ENCODE measurements at regions not wholly inside any gene's neighbourhood (a gene's known extent, or its start where the extent isn't known, plus 50 kb on each side); places are given as distances from the start of the nearest gene placed in this dataset.
"Not testable (repeated sequence)": the region's sequence is repeated elsewhere in the genome, so short reads cannot be mapped to it uniquely, and the experiment has no call there.

- no peak for DNase-seq (ENCODE audit: low spot score)
- Histone ChIP-seq H3K4me1 (no peaks in the 10 kb centered on the region), H3K27ac (no peak overlapping the region), H3K4me3 (no peak overlapping the region), H3K9me3 (no peaks in the 10 kb centered on the region), H3K27me3 (no peaks in the 10 kb centered on the region), H3K36me3 (no peaks in the 10 kb centered on the region)
- TF ChIP-seq CTCF (IDR thresholded peaks at IDR 0.05) = no peak
These were observed 548.9 kb upstream of the ADGRB3 start for GRCh38 chr6:68086199-68086598.

GRCh38 chr6:68085599-68085998, 549.5 kb upstream of the ADGRB3 start:
- H3K36me3 ChIP-seq; DNase-seq (ENCODE audit: low spot score); H3K4me3 ChIP-seq; H3K4me1 ChIP-seq; H3K27ac ChIP-seq; H3K9me3 ChIP-seq; H3K27me3 ChIP-seq: not testable (repeated sequence)

- Histone ChIP-seq H3K27ac (no peak overlapping the region), H3K27me3 (no peaks in the 10 kb centered on the region), H3K4me3 (no peak overlapping the region), H3K9me3 (no peaks in the 10 kb centered on the region), H3K36me3 (no peaks in the 10 kb centered on the region), H3K4me1 (no peaks in the 10 kb centered on the region)
- no peak for TF ChIP-seq CTCF (IDR thresholded peaks at IDR 0.05)
- DNase-seq (ENCODE audit: low spot score) = no peak
These were observed 553.0 kb upstream of the ADGRB3 start for GRCh38 chr6:68082086-68082485.

- no peaks in the 10 kb centered on the region for H3K4me1 ChIP-seq
- TF ChIP-seq CTCF (IDR thresholded peaks at IDR 0.05) = no peak
- no peak for DNase-seq (ENCODE audit: low spot score)
- no peaks in the 10 kb centered on the region for H3K27me3 ChIP-seq
- no peaks in the 10 kb centered on the region for H3K36me3 ChIP-seq
- no peaks in the 10 kb centered on the region for H3K9me3 ChIP-seq
- H3K27ac ChIP-seq = no peak overlapping the region
- H3K4me3 ChIP-seq = no peak overlapping the region
These were observed 555.0 kb upstream of the ADGRB3 start for GRCh38 chr6:68080074-68080473.

- H3K4me1 ChIP-seq = no peaks in the 10 kb centered on the region
- H3K36me3 ChIP-seq = no peaks in the 10 kb centered on the region
- DNase-seq (ENCODE audit: low spot score) = no peak
- no peak overlapping the region for H3K4me3 ChIP-seq
- no peaks in the 10 kb centered on the region for H3K27me3 ChIP-seq
- H3K9me3 ChIP-seq = no peaks in the 10 kb centered on the region
- TF ChIP-seq CTCF (IDR thresholded peaks at IDR 0.05) = no peak
- no peak overlapping the region for H3K27ac ChIP-seq
These were observed 557.4 kb upstream of the ADGRB3 start for GRCh38 chr6:68077661-68078060.

- H3K27ac ChIP-seq = no peak overlapping the region
- no peak for DNase-seq (ENCODE audit: low spot score)
- H3K9me3 ChIP-seq = no peaks in the 10 kb centered on the region
- TF ChIP-seq CTCF (IDR thresholded peaks at IDR 0.05) = no peak
- no peaks in the 10 kb centered on the region for H3K36me3 ChIP-seq
- H3K27me3 ChIP-seq = no peaks in the 10 kb centered on the region
- H3K4me1 ChIP-seq = no peaks in the 10 kb centered on the region
- no peak overlapping the region for H3K4me3 ChIP-seq
These were observed 563.3 kb upstream of the ADGRB3 start for GRCh38 chr6:68071740-68072139.

Measured in right atrium auricular region (tissue), 2 donors.